HG03025 (cell line): ENCODE measurements at regions not wholly inside any gene's neighbourhood (a gene's known extent, or its start where the extent isn't known, plus 50 kb on each side); places are given as distances from the start of the nearest gene placed in this dataset.

Experiments
- ATAC-seq: cut with Tn5 transposase; IDR thresholded peaks from one replicate; pipeline ENCODE4 v1.9.1; 2021; ENCODE audit warnings: mild to moderate bottlenecking, moderate library complexity; ENCODE audit not compliant: unreplicated experiment, low FRiP score

DNA sequence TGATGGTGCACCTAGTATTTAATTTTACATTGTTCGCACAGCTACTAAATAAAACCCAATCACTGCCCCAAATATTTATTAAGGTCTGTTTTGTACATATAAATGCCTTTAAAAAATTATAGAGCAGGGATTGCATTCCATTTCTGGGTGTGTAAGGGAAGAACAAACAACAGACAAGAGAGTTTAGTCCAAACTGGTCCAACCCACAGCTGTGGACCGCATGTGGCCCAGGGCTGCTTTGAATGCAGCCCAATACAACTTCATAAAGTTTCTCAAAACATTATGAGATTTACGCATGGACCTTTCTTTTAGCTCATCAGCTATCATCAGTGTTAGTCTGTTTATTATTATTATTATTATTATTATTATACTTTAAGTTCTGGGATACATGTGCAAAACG lies 114.8 kb upstream of the LRATD1 start:
- no peak for ATAC-seq

GRCh38 chr2:14520385-14520945 lies 112.1 kb upstream of the LRATD1 start:
- ATAC-seq: no peak

GRCh38 chr2:14524041-14524802 lies 108.3 kb upstream of the LRATD1 start:
- no peak for ATAC-seq

DNA sequence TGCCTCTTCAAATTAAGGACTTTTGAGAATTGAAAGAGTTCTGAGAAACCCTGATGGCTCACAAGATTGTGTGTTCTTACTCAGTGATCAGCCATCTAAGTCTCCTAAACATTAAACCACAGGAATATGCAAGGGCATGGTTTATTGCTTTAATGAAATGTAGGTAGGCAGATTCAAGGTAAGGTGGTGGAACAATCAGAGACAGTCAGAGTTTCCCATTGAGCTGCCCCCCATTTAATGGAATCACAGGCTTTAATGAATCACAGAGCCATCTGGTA lies 107.8 kb upstream of the LRATD1 start:
- no peak for ATAC-seq

DNA sequence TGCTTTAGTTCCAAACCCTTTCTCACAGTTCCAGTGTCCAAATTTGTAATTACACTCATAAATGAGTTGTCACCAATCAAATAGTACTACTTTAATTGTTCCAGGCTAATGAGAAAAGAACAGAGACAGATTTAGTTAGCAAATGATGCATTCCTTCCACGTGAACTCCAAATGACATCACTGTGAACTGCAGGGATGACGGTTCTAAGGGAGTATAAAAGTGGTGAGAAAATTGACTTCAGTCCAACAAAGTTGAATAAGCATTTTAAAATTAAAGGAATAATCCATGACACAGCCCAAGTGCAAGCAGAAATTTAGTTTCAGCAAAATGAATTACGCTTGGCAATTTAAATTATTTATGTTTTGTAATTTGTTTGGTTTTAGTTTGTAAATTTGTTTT lies 102.0 kb upstream of the LRATD1 start:
- no peak for ATAC-seq

- no peak for ATAC-seq
Measured at GRCh38 chr2:14533131-14533757, 99.3 kb upstream of the LRATD1 start.

GRCh38 chr2:14535156-14535555 lies 97.4 kb upstream of the LRATD1 start:
- no peak for ATAC-seq

DNA sequence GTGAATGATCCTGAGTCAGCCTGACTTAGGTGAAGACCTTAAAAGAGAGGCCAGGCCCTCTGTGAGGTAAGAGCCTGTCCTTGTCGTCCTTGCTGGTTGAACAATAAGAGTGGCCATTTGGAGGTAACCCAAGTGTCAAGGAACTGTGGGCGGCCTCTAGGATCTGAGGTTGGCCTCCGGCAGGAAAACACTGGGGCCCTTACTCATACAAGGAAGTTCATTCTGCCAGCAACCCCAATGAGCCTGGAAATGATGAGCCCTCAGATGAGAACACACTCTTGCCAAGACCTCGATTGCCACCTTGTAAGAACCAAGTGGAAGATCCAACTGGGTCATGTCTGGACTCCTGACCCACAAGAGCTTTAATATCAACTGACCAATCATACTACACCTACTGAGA lies 95.5 kb upstream of the LRATD1 start:
- no peak for ATAC-seq

DNA sequence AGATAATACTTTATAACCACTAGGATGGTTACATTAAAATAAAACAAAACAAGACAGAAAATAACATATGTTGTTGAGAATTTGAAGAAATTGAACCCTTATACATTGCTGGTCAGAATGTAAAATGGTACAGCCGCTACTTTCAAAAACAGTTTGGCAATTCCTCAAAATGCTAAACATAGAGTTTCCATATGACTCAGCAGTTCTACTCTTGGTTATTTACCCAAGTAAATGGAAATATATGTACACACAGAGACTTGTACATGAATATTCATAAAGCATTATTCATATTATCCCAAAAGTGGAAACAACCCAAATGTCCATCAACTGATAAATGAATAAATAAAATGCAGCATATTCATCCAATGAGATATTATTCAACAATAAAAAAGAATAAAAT lies 92.5 kb upstream of the LRATD1 start:
- ATAC-seq: no peak

- no peak for ATAC-seq
Measured at GRCh38 chr2:14543284-14543683, 89.2 kb upstream of the LRATD1 start.

- no peak for ATAC-seq
Measured at GRCh38 chr2:14544247-14544646, 88.3 kb upstream of the LRATD1 start.

DNA sequence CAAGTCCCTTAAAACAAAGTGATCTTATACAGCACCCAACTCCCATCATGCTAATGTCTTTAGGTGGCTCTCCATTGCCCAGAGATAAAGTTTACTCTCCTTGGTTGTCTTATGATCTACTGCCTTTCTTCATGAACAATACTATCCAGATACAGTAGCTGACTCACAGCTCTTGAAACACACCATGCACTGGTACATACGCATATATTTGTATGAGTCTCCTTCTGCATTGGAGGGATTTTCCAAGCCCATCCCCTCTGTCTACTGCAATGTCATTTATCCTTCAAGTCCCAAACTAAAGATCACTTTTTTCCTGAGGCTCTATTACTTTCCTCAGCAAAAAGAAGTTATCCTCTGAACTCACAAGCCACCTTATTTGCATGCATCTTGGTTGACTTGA lies 84.7 kb upstream of the LRATD1 start:
- ATAC-seq: no peak

DNA sequence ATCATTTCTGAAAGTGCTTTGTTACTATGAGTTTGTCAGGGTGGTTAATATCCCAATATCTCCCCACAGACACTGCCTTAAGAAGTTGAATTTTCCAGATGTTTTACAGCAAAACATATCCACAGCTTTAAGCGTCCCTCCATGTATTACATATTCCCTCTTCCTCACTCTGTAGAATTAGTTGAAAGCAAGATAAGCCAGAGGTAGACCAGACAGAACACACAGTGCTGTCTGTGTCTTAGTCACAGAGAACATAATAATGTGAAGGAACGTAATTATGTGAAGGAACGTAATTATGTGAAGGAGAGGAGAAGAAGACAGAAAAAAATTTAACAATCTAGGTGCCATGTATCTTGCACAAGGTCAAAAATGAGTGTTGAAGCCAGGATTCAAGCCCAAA lies 81.9 kb upstream of the LRATD1 start:
- no peak for ATAC-seq

DNA sequence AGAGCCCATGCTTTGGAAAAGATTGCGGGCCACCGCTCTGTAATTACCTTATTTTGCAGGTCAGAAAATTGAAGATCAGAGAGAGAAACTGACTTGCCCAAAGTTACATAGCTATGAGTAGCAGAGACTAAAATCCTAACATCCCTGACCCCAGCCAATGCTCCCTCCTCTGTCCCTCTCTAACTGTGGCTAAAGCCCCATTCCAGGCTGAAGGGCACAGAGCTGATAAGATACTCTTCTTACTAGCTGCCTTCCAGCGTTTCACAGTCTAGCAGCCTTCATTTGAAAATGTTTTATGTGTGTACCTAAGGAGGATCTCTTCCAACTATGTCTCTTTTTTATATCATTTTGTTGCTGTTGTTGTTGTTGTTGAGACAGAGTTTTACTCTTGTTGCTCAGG lies 81.4 kb upstream of the LRATD1 start:
- no peak for ATAC-seq

GRCh38 chr2:14552286-14552685 lies 80.2 kb upstream of the LRATD1 start:
- ATAC-seq: no peak

GRCh38 chr2:14552818-14553217 lies 79.7 kb upstream of the LRATD1 start:
- ATAC-seq: no peak

GRCh38 chr2:14554849-14555545 lies 77.5 kb upstream of the LRATD1 start:
- ATAC-seq: no peak

DNA sequence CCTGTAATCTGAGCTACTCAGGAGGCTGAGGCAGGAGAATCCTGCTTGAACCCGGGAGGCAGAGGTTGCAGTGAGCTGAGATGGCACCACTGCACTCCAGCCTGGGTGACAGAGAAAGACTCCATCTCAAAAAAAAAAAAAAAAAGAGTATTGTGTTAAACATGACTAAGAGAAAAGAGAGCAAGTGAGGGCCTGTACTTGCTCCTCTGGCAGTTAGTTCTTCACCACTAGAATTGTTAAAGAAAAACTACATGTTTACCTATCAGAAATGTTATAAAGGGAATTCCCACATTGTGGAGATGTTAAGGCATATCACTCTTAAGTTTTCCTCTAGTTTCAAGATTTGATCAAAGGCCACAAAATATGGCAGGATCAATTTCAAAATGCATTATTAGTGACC lies 75.4 kb upstream of the LRATD1 start:
- no peak for ATAC-seq

- no peak for ATAC-seq
Measured at GRCh38 chr2:14557916-14558315, 74.6 kb upstream of the LRATD1 start.

DNA sequence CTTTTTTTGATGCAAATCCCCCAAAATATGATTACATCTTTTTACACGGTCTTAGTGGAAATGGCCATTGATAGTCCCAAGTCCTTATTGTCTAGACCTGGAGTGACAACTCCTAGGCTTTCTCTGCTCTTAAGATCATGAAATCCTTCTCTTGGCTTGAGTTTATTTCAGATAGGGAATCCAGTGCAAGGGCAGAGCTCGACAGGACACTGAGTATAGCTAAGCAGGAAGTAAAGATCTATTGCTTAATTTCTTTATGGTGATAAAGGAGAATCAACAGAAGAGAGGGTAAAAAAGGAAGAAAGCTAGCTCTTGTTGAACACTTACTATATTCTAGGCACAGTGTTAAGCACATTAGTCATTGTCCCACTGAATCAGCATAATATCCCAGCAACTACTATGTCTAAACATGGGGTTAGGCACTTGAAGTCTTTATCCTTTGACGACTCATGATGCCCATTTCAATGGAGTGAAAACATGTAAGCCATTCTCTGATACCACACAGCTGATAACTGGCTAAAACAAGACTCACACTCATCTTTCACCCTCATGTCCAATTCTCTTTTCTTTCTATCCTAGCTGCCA lies 74.1 kb upstream of the LRATD1 start:
- ATAC-seq: no peak

DNA sequence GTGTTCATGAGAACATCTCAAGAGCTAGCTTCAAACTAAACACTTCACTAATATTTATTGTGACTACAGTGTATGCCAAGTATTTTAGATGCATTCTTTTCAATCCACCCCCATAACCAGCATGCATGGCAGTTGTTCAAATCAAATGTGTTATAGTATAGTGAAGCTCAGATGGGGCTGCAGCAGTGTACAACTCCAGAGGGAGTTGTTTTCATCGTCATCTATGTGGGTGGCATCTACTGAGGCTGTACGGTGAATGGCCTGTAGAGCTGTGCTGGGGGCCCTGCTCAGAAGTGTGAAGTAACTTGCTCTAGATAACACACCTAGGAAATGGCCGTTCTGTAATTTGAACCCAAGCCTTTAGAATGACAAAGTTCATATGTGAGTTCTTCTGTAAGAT lies 71.8 kb upstream of the LRATD1 start:
- no peak for ATAC-seq
